Hepatocyte (in vitro differentiated cells): ENCODE measurements at regions not wholly inside any gene's neighbourhood (a gene's known extent, or its start where the extent isn't known, plus 50 kb on each side); places are given as distances from the start of the nearest gene placed in this dataset.
"Not testable (repeated sequence)": the region's sequence is repeated elsewhere in the genome, so short reads cannot be mapped to it uniquely, and the experiment has no call there.

Experiments
- DNase-seq: peaks from one replicate; pipeline ENCODE4 v3.0.0-alpha.2; 2016; ENCODE audit warnings: low spot score
- H2AFZ ChIP-seq: fragments of 200-600 bp; sonication (generic); 2 replicates; pipeline ENCODE4 v1.6.0; 2016; ENCODE audit warnings: antibody characterized with exemption, mild to moderate bottlenecking
- H3K27ac ChIP-seq: fragments of 200-600 bp; sonication (generic); 2 replicates; pipeline ENCODE4 v1.5.1; 2016; ENCODE audit warnings: mild to moderate bottlenecking
- H3K27me3 ChIP-seq: fragments of 200-600 bp; sonication (generic); 2 replicates; pipeline ENCODE4 v1.6.1; 2016
- H3K36me3 ChIP-seq: fragments of 200-600 bp; sonication (generic); replicated peaks from 2 replicates; pipeline ENCODE4 v1.5.1; 2016; ENCODE audit warnings: low read depth; ENCODE audit not compliant: insufficient read depth
- H3K4me1 ChIP-seq: fragments of 200-600 bp; sonication (generic); 2 replicates; pipeline ENCODE4 v1.5.1; 2016; ENCODE audit warnings: mild to moderate bottlenecking, moderate library complexity; ENCODE audit not compliant: insufficient read depth
- H3K4me2 ChIP-seq: fragments of 200-600 bp; sonication (generic); 2 replicates; pipeline ENCODE4 v1.6.0; 2016
- H3K4me3 ChIP-seq: fragments of 200-600 bp; sonication (generic); 2 replicates; pipeline ENCODE4 v1.5.1; 2016; ENCODE audit warnings: mild to moderate bottlenecking
- H3K79me2 ChIP-seq: fragments of 200-600 bp; sonication (generic); 2 replicates; pipeline ENCODE4 v1.6.0; 2017; ENCODE audit warnings: mild to moderate bottlenecking
- H3K9me2 ChIP-seq: fragments of 200-600 bp; sonication (generic); replicated peaks from 2 replicates; pipeline ENCODE4 v1.6.0; 2017; ENCODE audit warnings: mild to moderate bottlenecking; ENCODE audit not compliant: insufficient read depth
- H3K9me3 ChIP-seq: fragments of 200-600 bp; sonication (generic); 2 replicates; pipeline ENCODE4 v1.5.1; 2016; ENCODE audit warnings: low read depth, mild to moderate bottlenecking
- H4K20me1 ChIP-seq: fragments of 200-600 bp; sonication (generic); 2 replicates; pipeline ENCODE4 v1.6.0; 2016; ENCODE audit warnings: mild to moderate bottlenecking; ENCODE audit not compliant: insufficient read depth, poor library complexity, severe bottlenecking
- CTCF ChIP-seq: fragments of 200-600 bp; sonication (generic); IDR thresholded peaks from 2 replicates; pipeline ENCODE4 v1.5.1; 2016; ENCODE audit warnings: antibody characterized with exemption, mild to moderate bottlenecking; ENCODE audit not compliant: poor library complexity
- EZH2 ChIP-seq: fragments of 200-600 bp; sonication (generic); IDR thresholded peaks from 2 replicates; pipeline ENCODE4 v1.6.1; 2016; ENCODE audit warnings: antibody characterized with exemption, mild to moderate bottlenecking, borderline replicate concordance
- EZH2phosphoT487 ChIP-seq: fragments of 200-600 bp; sonication (generic); IDR thresholded peaks from one replicate; pipeline ENCODE4 v1.6.1; 2018; ENCODE audit warnings: antibody characterized with exemption, mild to moderate bottlenecking, low read depth, moderate library complexity; ENCODE audit not compliant: unreplicated experiment, severe bottlenecking
- WGBS: methylation state at CpG from one replicate; pipeline ENCODE4 v1.1.6; 2016; ENCODE audit warnings: low lambda C conversion rate; ENCODE audit errors: missing lambda C conversion rate; 5-methylcytosine and 5-hydroxymethylcytosine counted together

- no peak for DNase-seq
- H3K9me3 ChIP-seq, result no peaks in the 10 kb centered on the region
- 96% methylated on average over 6 of the region's 6 CpGs for WGBS
- peaks cover 4% of the 10 kb centered on the region for H3K27me3 ChIP-seq
- H3K9me2 ChIP-seq, result no peaks in the 10 kb centered on the region
- no peak overlapping the region for H2AFZ ChIP-seq
- H3K79me2 ChIP-seq, result no peaks in the 10 kb centered on the region
- no peaks in the 10 kb centered on the region for H3K36me3 ChIP-seq
- no peak overlapping the region for H3K27ac ChIP-seq
- no peak overlapping the region for H3K4me3 ChIP-seq
- H3K4me1 ChIP-seq, result no peaks in the 10 kb centered on the region
- no peaks in the 10 kb centered on the region for H4K20me1 ChIP-seq
- TF ChIP-seq CTCF, result no peak
- no peak for TF ChIP-seq EZH2
- no peak for TF ChIP-seq EZH2phosphoT487
- no peak overlapping the region for H3K4me2 ChIP-seq
These were observed 389.4 kb upstream of the AUTS2 start for GRCh38 chr7:69208848-69209247.

GRCh38 chr7:69211336-69211735 lies 386.9 kb upstream of the AUTS2 start:
- H3K9me2 ChIP-seq, result no peaks in the 10 kb centered on the region
- no peaks in the 10 kb centered on the region for H3K79me2 ChIP-seq
- no peak for DNase-seq
- H3K27me3 ChIP-seq, result peaks cover 9% of the 10 kb centered on the region
- no peak overlapping the region for H3K4me2 ChIP-seq
- 83% methylated on average over 10 of the region's 10 CpGs for WGBS
- no peaks in the 10 kb centered on the region for H3K9me3 ChIP-seq
- H2AFZ ChIP-seq, result no peak overlapping the region
- H3K4me3 ChIP-seq, result no peak overlapping the region
- H4K20me1 ChIP-seq, result no peaks in the 10 kb centered on the region
- no peaks in the 10 kb centered on the region for H3K36me3 ChIP-seq
- H3K4me1 ChIP-seq, result no peaks in the 10 kb centered on the region
- H3K27ac ChIP-seq, result no peak overlapping the region
- TF ChIP-seq EZH2, result no peak
- TF ChIP-seq CTCF, result no peak
- no peak for TF ChIP-seq EZH2phosphoT487

GRCh38 chr7:69211739-69212138 lies 386.5 kb upstream of the AUTS2 start:
- TF ChIP-seq EZH2phosphoT487 (no peak), CTCF (no peak), EZH2 (no peak)
- H2AFZ ChIP-seq, result no peak overlapping the region
- 66% methylated on average over 6 of the region's 6 CpGs for WGBS
- no peaks in the 10 kb centered on the region for H3K4me1 ChIP-seq
- H3K4me3 ChIP-seq, result no peak overlapping the region
- H4K20me1 ChIP-seq, result no peaks in the 10 kb centered on the region
- no peaks in the 10 kb centered on the region for H3K79me2 ChIP-seq
- H3K27ac ChIP-seq, result no peak overlapping the region
- H3K9me3 ChIP-seq, result no peaks in the 10 kb centered on the region
- H3K4me2 ChIP-seq, result no peak overlapping the region
- H3K27me3 ChIP-seq, result peaks cover 9% of the 10 kb centered on the region
- H3K9me2 ChIP-seq, result no peaks in the 10 kb centered on the region
- DNase-seq, result no peak
- no peaks in the 10 kb centered on the region for H3K36me3 ChIP-seq

GRCh38 chr7:69213878-69214277 lies 384.4 kb upstream of the AUTS2 start:
- 73% methylated on average over 8 of the region's 8 CpGs for WGBS
- H3K4me1 ChIP-seq, result no peaks in the 10 kb centered on the region
- DNase-seq, result no peak

GRCh38 chr7:69215516-69215915 lies 382.8 kb upstream of the AUTS2 start:
- not testable (repeated sequence) for H3K4me1 ChIP-seq, H3K36me3 ChIP-seq, H3K9me2 ChIP-seq, H3K79me2 ChIP-seq, H3K27me3 ChIP-seq, H3K4me2 ChIP-seq, H4K20me1 ChIP-seq, DNase-seq, H3K27ac ChIP-seq, H3K4me3 ChIP-seq, H2AFZ ChIP-seq, H3K9me3 ChIP-seq
- 92% methylated on average over 10 of the region's 10 CpGs for WGBS

More at GRCh38 chr7:69213878-69214277, 384.4 kb upstream of the AUTS2 start:
- TF ChIP-seq CTCF, result no peak
- no peak for TF ChIP-seq EZH2phosphoT487
- TF ChIP-seq EZH2, result no peak
- Histone ChIP-seq H3K9me2 (no peaks in the 10 kb centered on the region), H4K20me1 (no peaks in the 10 kb centered on the region), H3K4me3 (no peak overlapping the region), H3K9me3 (no peaks in the 10 kb centered on the region), H3K27ac (no peak overlapping the region), H3K36me3 (no peaks in the 10 kb centered on the region), H3K79me2 (no peaks in the 10 kb centered on the region), H2AFZ (no peak overlapping the region), H3K27me3 (peaks cover 9% of the 10 kb centered on the region), H3K4me2 (no peak overlapping the region)
